Germinal center (tissue), 1 donor: ENCODE measurements at regions not wholly inside any gene's neighbourhood (a gene's known extent, or its start where the extent isn't known, plus 50 kb on each side); places are given as distances from the start of the nearest gene placed in this dataset.

Source experiments
- DNase-seq: peaks from one replicate; pipeline ENCODE4 v3.0.0; 2012; ENCODE audit warnings: mixed read lengths, low spot score

DNA sequence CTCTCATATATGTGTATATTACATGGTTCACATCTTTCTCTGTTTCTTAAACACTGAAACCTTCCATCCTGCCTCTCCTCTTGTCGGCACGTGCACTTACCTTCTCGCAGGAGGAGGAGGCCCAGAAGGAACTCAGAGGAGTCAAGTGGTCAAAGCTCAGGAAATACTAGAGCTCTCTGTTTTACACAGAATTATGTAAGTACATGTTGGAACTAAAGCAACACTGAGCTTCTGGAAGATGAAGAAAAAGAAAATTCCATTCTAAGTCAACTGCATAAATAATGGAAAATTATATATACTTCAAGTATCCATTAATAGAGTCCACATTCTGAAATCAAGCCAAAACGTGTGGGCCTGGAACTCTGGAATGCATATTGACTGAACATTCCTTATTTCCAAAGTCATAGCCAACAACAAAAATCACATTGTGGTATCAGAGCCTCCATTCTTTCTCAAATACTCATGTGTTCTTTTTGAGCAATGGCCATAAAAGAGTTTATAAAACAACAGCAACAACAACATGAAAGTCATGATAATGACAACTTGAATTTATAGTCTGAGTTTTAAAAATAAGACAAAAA lies 121.5 kb upstream of the RAI14 start:
- DNase-seq: no peak

DNA sequence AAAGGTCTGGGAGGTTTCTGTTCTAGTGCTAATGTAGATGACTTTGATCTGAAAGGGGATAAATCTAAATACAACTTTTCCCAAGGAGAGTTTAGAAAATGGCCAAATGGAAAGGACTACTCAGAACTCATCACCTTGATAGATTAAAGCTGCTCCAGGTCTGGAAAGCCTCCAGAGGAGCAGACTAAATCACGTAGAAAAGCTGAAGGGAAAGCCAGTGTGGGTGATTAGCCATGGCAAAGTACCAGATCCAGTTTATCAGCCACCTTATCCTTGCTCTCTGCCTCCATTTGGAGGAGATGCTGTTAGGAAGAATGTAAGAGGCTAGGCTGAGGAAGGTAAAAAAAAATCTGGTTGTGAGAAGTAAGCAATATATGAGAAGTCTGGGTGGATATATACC lies 120.7 kb upstream of the RAI14 start:
- no peak for DNase-seq

DNA sequence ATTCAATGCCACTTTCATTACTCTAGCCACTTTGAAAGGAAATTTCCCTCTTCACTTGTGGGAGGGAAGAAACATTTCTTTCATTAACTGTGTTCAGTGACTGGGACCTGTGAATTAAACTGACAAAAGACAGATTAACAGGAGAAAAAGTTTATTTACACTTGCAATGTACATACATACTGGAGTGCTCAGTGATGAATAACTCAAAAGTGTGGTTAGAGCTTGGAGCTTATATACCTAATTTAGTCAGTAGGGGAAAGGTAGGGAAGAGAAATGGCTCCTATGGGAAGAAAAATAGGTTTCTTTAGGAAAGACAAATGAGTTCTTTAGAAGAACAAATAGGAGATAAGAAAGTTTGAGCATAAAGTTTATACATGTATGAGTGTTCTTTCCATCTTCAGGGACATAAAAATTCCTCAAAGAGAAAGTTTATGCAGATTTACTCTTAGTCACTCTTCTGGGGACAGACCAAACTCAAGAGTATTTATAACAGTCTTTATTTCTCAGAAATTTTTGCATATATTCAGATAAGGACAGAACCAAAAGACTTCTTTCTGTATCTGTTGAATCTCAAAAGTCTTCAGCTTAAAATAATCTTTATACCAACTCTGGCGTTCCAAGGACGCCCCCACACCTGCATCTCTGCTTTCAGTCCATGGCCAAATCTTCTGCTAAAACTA lies 120.0 kb upstream of the RAI14 start:
- DNase-seq: no peak

DNA sequence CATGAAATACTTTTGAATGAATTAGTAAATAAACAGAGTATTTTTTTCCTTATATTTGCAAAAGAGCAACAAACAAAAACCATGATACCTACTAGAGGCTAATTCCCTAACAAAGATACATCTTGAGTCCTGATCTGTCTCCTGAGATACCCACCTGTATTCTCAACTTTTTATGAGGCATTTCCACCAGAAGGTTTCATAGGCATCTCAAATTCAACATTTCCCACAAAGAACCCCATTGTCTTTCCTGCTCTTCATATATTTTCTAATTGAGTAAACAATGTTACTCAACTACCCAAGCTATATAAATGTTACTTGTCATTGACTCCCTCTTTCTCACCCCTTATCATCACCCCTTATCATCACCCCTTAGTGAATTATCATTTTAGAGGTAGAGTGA lies 119.4 kb upstream of the RAI14 start:
- no peak for DNase-seq

DNA sequence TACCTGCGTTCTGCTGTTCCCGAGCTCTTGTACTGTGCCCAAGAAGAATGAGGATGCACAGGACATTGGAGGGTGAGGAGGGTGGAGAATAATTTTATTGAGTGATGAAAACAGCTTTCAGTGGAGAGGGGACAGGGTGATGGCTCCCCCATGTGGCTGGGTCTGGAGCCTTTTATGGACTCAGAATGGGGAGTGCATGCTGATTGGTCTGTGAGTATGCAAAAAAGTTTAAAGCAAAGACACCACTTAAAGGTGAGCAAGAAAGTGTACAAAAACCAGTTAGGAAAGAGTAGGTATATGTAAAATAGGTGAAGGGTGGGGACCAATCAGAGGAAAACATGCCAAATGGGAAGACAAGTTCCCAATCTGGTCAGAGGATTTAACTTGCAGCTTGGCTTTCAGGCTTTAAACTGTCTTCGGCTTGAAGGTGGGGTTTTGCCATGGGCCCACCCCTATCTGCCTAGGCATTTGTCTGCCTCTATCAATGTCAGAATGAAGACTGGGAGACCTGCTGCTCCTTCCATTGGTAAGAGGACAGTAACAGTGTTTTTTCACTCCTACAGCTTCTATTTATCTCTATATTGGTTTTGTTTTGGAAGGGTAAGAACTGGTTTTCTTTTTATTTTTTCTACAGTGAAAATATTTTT lies 118.0 kb upstream of the RAI14 start:
- no peak for DNase-seq

DNA sequence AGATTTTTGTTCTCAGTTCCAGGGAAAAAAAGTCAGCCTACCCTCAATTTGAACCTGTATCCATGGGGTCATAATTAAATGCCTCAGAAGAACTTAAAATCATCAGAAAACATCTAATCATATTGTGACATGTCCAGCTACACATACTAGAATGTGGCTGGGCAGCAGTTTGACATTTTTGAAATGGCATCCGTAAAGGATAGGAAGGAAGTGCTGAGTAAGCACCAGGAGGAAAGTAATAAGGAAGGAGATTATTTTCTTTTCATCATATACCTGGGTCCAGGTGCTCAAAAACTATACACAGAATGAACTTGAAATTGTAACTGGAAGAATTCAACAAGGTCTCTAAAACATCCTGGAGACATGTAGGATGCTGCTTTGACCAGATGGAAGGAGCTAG lies 116.9 kb upstream of the RAI14 start:
- DNase-seq: no peak

DNA sequence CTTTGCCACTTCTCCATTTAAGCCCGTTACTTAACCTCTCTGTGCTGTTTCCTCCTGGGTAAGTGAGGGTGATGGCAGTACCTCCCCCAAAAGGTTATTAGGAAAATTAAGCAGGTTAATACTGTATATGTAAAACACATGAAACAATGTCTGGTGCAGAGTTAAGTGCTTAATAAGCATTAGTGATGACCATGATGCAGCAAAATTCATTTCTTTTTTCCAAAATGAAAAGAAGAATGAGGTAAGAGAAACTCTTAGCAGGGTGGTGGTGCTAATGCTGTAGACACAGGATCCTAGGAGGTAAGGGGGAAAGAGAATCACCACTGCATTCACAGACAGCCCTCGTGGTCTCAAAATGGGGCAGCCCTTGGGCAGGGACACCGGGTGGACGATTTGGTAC lies 115.1 kb upstream of the RAI14 start:
- DNase-seq: no peak

DNA sequence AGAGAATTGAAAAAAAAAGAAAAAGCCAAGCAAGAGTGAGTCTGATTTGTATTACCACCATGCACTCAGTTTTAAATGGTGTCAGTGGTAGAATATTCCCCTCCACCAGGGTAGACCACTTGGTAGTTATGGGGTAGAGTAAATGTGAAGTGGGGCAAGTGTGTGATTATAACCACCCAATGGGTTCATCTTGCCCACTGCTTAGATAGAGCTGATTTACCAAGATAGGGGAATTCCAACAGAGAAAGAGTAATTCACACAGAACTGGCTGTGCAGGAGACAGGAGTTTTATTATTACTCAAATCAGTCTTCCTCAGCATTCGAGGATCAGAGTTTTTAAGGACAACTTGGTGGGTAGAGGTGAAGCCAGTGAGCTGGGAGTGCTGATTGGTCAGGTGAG lies 113.3 kb upstream of the RAI14 start:
- DNase-seq: no peak

DNA sequence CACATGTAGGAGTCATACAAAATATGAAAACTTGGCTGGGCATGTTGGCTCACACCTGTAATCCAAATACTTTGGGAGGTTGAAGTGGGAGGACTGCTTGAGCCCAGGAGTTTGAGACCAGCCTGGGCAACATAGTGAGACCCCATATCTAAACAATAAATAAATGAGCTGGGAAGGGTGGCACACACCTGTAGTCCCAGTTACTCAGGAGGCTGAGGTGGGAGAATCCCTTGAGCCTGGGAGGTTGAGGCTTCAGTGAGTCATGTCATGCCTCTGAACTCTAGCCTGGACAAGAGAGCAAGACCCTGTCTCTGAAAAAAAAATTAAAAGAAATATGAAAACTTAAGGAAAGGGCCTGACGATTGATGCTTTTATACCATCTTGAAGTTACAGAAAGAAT lies 112.4 kb upstream of the RAI14 start:
- no peak for DNase-seq

DNA sequence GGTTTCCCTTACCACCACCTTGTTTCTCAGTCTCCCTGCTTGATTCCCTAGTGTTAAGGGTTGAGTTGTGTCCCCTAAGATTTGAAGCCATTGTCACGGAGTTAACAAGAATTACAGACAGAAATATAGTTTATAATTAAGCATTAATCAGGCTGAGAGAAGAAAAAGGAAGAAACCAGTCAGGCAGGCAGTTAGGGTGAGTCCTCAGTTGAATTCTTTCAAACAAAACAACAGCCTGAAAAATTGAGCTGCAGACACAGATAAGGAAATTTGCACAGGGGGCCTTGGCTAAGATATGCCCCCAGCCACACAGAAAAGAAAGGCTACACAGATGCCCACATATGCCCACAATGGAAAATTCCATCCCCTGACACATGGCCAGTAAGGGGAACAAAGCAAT lies 111.7 kb upstream of the RAI14 start:
- no peak for DNase-seq

DNA sequence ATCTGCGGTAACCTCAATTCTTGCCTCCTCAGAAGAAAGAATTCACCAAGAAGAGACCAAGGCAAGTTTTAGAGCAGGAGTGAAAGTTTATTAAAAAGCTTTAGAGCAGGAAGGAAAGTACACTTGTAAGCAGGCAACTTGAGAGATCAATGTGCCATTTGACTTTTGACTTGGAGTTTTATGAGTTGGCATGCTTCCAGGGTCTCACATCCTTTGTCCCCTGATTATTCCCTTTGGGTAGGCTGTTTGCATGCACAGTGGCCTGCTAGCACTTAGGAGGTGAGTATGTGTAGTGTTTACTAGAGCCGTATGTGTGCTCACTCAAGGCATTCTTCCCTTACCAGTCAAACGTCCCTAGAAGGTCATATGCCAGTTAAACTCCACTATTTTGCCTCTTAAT lies 111.0 kb upstream of the RAI14 start:
- no peak for DNase-seq

DNA sequence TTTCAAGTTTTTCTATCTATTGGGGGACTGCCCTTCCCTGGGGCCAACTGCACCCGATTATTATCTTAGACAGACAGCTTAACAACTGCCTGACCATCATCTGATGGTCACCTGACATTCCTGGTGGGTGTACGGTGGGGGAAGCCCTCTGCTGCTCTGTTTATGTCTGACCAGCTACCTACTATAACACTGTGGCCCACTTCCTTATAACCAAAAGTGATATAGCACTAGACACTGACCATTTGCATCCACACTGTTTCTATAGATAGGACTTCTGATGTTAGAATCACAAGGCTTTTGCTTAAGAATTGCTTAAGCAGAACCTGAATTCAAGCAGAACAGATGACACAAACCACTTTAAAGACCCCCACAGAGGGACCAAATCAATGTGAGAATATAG lies 110.5 kb upstream of the RAI14 start:
- no peak for DNase-seq

DNA sequence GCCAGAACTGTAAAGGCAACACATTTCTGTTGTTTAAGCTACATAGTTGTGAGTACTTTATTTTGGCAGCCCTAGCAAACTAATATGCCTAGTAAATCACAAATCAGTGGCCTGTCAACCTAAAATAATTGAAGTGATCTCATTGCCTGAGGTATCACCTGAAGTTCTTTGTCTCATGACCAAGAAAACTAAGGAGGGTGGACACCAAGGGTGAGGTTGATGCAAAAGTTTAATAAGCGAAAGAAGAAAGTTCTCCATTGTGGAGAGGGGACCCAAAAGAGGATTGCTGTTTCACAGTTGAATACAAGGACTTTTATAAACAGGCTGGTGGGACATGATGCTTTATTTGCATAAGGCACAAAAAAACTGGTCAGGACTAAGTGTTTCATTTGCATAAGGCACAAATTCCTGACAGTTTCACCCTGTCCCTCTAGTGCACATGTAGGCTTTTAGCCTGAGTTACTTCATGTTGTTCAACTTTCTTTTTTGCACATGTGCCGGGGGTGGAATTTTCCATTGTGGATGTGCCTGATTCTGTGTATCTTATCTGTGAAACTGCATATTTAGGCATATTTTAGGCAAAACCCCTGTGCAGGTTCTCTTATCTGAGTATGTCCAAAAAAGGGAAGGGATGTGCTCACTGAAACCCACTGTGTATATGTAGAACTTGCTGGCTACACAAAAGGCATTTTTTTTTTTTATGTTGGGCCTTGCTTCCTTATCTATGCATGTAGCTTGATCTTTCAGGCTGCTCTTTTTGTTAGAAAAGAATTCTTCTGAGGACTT lies 108.6 kb upstream of the RAI14 start:
- DNase-seq: no peak

DNA sequence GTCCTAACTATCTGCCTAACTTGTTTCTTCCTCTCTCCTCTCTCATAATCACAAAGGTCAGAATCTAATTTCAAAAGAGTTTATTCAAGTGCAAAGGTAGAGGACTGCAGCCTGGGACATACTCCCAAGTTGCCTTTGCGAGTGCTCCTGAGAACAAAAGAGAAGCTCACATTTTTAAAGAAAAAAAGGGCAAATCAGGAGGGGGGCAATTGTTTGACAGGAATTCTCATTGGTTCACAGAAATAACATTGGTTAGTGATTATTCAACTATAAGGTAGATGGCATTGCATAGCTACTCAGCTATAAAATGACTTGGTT lies 108.1 kb upstream of the RAI14 start:
- no peak for DNase-seq

DNA sequence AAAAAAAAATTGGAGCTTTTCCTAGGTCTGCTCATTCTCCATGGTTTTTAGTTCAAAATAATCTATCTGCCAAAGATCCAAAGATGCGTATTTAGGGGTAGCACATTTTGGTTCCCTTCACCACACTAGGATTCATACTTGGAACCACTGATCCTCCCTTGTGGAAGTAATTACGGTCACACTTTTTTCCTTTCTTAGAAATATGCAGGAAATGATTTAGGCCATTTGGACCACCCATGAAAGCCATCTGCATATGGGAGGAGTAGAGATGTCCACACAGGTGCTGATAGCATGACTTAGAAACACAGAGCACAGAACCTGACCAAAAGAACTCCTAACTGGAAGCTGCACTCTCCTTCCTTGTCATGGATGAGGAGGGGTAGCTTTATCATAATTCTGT lies 105.9 kb upstream of the RAI14 start:
- no peak for DNase-seq

DNA sequence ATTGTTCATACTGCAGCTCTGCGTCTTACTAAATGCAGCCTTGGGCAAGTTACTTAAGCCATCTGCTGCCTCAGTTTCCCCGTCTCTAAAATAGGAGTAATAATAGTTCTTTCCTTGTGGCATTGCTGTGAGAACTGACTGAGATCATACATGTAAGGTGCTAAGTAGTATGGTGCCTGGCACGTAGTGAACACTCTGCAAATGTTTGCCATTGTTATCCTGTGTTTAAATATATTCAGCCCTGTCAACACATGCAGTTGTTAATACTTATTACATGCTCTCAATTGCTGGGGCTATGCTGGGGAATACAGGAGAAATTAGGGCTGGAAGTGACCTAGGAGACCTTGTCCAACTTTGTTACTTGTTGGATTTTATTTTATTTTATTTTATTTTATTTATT lies 105.2 kb upstream of the RAI14 start:
- no peak for DNase-seq

DNA sequence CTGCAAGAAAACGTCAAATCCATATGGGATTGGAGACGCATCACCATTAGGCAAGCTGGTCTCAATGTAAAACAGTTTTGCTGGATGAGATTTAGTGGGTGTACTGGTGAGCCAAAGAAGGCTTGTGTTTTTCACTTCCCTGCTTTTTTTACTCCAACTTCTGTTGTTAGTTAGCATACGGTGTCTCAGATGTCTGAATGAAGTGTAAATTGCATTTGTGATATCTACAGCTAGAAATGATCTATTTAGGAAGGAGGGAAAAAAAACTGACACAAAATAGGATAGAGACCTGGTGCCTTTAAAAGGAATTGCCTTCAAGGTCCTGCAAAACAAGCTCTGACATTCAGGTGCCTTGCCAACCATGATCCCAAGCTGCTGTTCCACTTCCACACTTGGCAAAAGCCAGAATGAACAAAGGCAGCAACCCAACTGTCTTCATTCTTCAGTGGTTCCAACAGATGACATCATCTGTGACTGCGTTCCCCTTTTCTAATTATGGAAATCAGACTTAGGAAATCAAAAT lies 104.2 kb upstream of the RAI14 start:
- DNase-seq: no peak

DNA sequence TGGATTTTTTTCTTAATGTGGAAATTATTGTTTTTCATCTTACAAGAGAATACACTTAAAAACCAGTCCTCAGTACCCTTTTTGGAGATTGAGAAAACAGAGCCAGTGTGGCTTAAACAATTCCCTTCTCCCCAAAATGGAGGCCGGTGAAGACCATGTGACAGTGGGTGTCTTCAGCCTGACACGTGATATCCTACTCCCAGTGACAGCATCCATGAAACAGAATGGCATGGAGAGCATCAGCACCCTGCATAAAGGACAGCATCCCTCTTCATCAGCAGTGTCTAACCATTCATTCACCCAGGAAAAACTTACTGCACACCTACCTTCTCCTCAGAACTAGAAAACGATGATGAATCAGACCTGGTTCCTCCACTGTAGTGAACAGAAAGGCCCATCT lies 103.4 kb upstream of the RAI14 start:
- DNase-seq: no peak

DNA sequence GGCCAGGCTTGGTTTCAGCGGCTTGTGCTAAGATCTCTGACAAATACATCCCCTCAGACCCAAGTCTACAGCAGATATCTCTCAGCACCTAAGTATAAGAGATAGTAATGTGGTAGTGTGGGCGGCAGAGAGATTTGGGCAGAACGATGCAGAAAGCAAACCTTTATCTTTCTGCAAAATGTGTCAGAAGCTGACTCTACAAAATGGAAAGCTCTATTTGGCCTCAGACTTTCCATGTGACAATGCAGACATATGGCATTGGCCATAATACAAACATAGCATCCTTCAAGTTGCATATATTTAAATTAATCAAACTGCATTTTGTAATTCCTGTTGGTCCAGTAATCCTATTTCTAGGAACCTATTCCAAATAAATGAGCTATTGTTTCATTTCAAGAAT lies 102.5 kb upstream of the RAI14 start:
- no peak for DNase-seq

DNA sequence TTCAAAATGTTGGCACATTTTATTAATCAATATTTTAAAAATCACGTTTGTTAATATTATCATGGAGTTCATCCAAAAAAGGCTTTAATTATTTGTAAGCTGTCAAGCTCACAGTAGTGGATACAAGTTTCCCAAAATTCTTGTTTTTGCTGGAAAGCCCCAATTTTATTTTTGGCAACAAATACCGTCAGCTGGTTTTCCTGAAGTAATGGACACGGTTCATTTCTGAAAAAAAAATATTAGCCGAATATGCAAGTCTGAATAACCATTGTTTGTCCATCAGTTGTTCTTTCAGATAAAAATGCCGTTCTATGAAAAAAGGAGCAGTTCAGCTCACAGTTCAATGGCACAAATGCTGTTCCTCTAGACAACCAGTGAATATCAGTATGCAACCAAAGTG lies 101.5 kb upstream of the RAI14 start:
- no peak for DNase-seq

DNA sequence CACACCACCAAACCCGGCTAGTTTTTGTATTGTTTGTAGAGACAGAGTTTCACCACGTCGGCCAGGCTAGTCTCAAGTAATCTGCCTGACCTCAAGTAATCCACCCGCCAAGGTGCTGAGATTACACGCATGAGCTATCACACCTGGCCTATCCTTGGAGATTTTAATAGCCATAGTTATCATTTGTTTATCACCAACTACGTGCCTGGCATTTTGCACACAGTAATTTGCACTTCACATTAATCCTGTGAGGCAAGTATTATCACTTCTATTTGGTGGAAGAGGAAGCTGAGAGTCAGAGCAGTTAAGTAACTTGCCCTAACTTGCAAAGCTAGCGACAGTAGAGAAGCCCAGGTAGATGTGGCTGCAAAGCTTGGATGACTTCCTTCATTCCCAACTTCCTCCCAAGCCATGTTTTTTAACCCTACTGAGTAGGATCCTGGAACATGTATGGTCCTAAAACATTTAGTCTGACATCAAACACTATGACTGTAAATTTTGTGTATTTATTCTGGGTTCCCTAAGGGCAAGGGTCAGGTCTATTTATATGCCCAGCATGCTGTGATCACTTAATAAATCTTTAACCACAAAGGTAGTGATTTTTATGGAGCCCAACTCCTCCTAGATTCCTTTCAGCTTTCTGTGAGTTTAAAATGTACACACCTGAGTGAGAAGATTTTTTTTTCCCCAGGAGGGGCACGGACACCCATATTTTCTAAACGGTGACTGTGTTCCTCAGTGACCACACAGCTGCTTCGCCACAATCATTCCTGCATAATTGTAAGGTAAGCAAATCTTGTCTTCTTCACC lies 100.2 kb upstream of the RAI14 start:
- DNase-seq: no peak

DNA sequence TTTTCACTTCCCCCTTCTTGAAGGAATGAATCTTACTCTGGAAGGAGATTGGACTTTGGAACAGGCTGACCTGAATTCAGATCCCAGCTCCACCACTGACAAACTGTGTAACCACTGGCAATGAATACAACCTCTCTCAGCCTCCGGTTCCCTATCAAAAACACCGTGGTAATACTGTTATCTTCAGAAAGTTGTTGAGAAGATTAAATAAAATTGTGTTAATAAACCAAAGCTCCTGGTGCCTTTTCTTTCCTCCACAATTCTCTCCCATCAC lies 99.7 kb upstream of the RAI14 start:
- no peak for DNase-seq
